ENCODE measurements at regions not wholly inside any gene's neighbourhood (a gene's known extent, or its start where the extent isn't known, plus 50 kb on each side); places are given as distances from the start of the nearest gene placed in this dataset.

- no peak for TF ChIP-seq CHD1 (IDR thresholded peaks at IDR 0.05; ENCODE audit: low read depth, low read length)
- no peak for TF ChIP-seq GTF2F1 (IDR thresholded peaks at IDR 0.05; ENCODE audit: borderline replicate concordance, low read depth, low read length)
- no peak for TF ChIP-seq YY1 (IDR thresholded peaks at IDR 0.05; ENCODE audit: low read depth, low read length)
These were observed 260.3 kb upstream of the RPS23 start (continued) for GRCh38 chr5:82538339-82539034.

Measured in H1 (cell line).